HEK293 (cell line): ENCODE measurements at regions not wholly inside any gene's neighbourhood (a gene's known extent, or its start where the extent isn't known, plus 50 kb on each side); places are given as distances from the start of the nearest gene placed in this dataset.

ENCODE experiments used
- TRIM28 ChIP-seq: IDR thresholded peaks from 2 replicates; pipeline ENCODE4 v1.6.1; 2011; ENCODE audit warnings: low read length, control low read depth, borderline replicate concordance
- YY1 ChIP-seq: fragments of 450-650 bp; formaldehyde crosslinking; IDR thresholded peaks from 2 replicates; pipeline ENCODE4 v1.5.1; 2018; ENCODE audit warnings: missing biosample characterization, missing genetic modification characterization
- ZBTB7A ChIP-seq: fragments of 450-650 bp; formaldehyde crosslinking; IDR thresholded peaks from 2 replicates; pipeline ENCODE4 v1.5.1; 2016; ENCODE audit warnings: low read depth, missing biosample characterization, missing genetic modification characterization
- ZNF10 ChIP-seq: fragments of 450-650 bp; formaldehyde crosslinking; IDR thresholded peaks from 2 replicates; pipeline ENCODE4 v1.5.1; 2017; ENCODE audit warnings: missing biosample characterization, missing genetic modification characterization
- ZNF175 ChIP-seq: fragments of 450-650 bp; formaldehyde crosslinking; IDR thresholded peaks from 2 replicates; pipeline ENCODE4 v1.5.1; 2016; ENCODE audit warnings: missing biosample characterization, missing genetic modification characterization
- ZNF274 ChIP-seq, 2 experiments: fragments of 200-500 bp in 1 of 2; fragments of 450-650 bp in 1 of 2; sonication (Bioruptor generic) in 1 of 2; formaldehyde crosslinking in 1 of 2; IDR thresholded peaks; 2 replicates each; pipeline versions ENCODE4 v1.5.1 to v1.6.1; 2014 to 2016; ENCODE audit warnings: borderline replicate concordance in 1 of 2, inconsistent platforms in 1 of 2, low read length in 1 of 2, missing biosample characterization in 1 of 2, missing genetic modification characterization in 1 of 2
- ZNF292 ChIP-seq: fragments of 450-650 bp; formaldehyde crosslinking; IDR thresholded peaks from 2 replicates; pipeline ENCODE4 v1.5.1; 2016; ENCODE audit warnings: low read depth, missing biosample characterization, missing genetic modification characterization, borderline replicate concordance
- ZNF335 ChIP-seq: fragments of 450-650 bp; formaldehyde crosslinking; conservative IDR thresholded peaks from 2 replicates; pipeline ENCODE4 v1.5.1; 2016; ENCODE audit warnings: missing biosample characterization, missing genetic modification characterization
- ZNF37A ChIP-seq: fragments of 450-650 bp; IDR thresholded peaks from 2 replicates; pipeline ENCODE4 v1.5.1; 2018; ENCODE audit warnings: missing biosample characterization, missing genetic modification characterization
- ZNF473 ChIP-seq: fragments of 450-650 bp; formaldehyde crosslinking; IDR thresholded peaks from 2 replicates; pipeline ENCODE4 v1.5.1; 2017; ENCODE audit warnings: missing biosample characterization, missing genetic modification characterization
- ZNF558 ChIP-seq: fragments of 450-650 bp; formaldehyde crosslinking; IDR thresholded peaks from 2 replicates; pipeline ENCODE4 v1.5.1; 2016; ENCODE audit warnings: missing biosample characterization, missing genetic modification characterization
- TF ChIP-seq, protein P1 (sequence below): fragments of 450-650 bp; formaldehyde crosslinking; IDR thresholded peaks from 2 replicates; pipeline ENCODE4 v1.5.1; 2016; ENCODE audit warnings: missing biosample characterization, missing genetic modification characterization, low read depth
- TF ChIP-seq, protein P2 (sequence below): fragments of 450-650 bp; formaldehyde crosslinking; IDR thresholded peaks from 2 replicates; pipeline ENCODE4 v1.5.1; 2016; ENCODE audit warnings: missing biosample characterization, missing genetic modification characterization
- TF ChIP-seq, protein P3 (sequence below): fragments of 450-650 bp; formaldehyde crosslinking; IDR thresholded peaks from 2 replicates; pipeline ENCODE4 v1.5.1; 2016; ENCODE audit warnings: missing biosample characterization, missing genetic modification characterization, low read depth

DNA sequence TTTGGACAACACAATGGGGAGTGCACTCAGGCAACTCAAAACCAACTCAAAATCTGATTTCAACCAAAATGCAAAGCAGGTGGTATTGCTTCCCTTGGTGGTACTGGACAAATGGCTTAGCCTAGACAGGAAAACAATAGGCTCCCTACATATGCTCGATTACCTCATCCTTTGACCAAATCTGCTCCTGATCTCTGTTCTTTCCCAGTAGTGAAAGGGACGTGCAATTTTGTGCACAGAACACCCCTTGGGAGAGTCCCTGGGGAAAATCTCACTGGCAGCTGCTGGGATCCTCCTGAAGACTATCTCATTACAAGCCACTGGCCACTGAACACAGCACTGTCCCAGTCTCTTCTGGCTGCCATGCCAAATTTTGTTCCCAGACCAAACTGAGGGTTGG is 149.2 kb upstream of the VSTM2A start:
- TF ChIP-seq, protein P1, sequence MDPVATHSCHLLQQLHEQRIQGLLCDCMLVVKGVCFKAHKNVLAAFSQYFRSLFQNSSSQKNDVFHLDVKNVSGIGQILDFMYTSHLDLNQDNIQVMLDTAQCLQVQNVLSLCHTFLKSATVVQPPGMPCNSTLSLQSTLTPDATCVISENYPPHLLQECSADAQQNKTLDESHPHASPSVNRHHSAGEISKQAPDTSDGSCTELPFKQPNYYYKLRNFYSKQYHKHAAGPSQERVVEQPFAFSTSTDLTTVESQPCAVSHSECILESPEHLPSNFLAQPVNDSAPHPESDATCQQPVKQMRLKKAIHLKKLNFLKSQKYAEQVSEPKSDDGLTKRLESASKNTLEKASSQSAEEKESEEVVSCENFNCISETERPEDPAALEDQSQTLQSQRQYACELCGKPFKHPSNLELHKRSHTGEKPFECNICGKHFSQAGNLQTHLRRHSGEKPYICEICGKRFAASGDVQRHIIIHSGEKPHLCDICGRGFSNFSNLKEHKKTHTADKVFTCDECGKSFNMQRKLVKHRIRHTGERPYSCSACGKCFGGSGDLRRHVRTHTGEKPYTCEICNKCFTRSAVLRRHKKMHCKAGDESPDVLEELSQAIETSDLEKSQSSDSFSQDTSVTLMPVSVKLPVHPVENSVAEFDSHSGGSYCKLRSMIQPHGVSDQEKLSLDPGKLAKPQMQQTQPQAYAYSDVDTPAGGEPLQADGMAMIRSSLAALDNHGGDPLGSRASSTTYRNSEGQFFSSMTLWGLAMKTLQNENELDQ (tag by site-specific recombination) = no peak
- no peak for TF ChIP-seq TRIM28
- TF ChIP-seq, protein P2, sequence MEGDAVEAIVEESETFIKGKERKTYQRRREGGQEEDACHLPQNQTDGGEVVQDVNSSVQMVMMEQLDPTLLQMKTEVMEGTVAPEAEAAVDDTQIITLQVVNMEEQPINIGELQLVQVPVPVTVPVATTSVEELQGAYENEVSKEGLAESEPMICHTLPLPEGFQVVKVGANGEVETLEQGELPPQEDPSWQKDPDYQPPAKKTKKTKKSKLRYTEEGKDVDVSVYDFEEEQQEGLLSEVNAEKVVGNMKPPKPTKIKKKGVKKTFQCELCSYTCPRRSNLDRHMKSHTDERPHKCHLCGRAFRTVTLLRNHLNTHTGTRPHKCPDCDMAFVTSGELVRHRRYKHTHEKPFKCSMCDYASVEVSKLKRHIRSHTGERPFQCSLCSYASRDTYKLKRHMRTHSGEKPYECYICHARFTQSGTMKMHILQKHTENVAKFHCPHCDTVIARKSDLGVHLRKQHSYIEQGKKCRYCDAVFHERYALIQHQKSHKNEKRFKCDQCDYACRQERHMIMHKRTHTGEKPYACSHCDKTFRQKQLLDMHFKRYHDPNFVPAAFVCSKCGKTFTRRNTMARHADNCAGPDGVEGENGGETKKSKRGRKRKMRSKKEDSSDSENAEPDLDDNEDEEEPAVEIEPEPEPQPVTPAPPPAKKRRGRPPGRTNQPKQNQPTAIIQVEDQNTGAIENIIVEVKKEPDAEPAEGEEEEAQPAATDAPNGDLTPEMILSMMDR = no peak
- TF ChIP-seq, protein P3, sequence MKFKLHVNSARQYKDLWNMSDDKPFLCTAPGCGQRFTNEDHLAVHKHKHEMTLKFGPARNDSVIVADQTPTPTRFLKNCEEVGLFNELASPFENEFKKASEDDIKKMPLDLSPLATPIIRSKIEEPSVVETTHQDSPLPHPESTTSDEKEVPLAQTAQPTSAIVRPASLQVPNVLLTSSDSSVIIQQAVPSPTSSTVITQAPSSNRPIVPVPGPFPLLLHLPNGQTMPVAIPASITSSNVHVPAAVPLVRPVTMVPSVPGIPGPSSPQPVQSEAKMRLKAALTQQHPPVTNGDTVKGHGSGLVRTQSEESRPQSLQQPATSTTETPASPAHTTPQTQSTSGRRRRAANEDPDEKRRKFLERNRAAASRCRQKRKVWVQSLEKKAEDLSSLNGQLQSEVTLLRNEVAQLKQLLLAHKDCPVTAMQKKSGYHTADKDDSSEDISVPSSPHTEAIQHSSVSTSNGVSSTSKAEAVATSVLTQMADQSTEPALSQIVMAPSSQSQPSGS (tag by site-specific recombination) = no peak
- no peak for TF ChIP-seq ZBTB7A
- TF ChIP-seq ZNF37A (tag by site-specific recombination) = no peak
- TF ChIP-seq ZNF274 (IDR thresholded peaks at IDR 0.05; ENCODE audit: low read length) = no peak
- TF ChIP-seq ZNF274 (tag by site-specific recombination; IDR thresholded peaks at IDR 0.05; ENCODE audit: borderline replicate concordance) = no peak
- no peak for TF ChIP-seq ZNF558
- TF ChIP-seq YY1 (tag by site-specific recombination) = no peak
- TF ChIP-seq ZNF175 (tag by site-specific recombination) = no peak
- TF ChIP-seq ZNF335 (tag by site-specific recombination) = no peak
- no peak for TF ChIP-seq ZNF10 (tag by site-specific recombination)
- no peak for TF ChIP-seq ZNF292
- no peak for TF ChIP-seq ZNF473 (tag by site-specific recombination)
